Putamen (tissue), 1 donor: ENCODE measurements at regions not wholly inside any gene's neighbourhood (a gene's known extent, or its start where the extent isn't known, plus 50 kb on each side); places are given as distances from the start of the nearest gene placed in this dataset.
"Not testable (repeated sequence)": the region's sequence is repeated elsewhere in the genome, so short reads cannot be mapped to it uniquely, and the experiment has no call there.

Source experiments
- DNase-seq: peaks from one replicate; pipeline ENCODE4 v3.0.0-alpha.2; 2016; ENCODE audit warnings: low spot score

- no peak for DNase-seq
Measured at GRCh38 chr4:155032521-155033229, 175.8 kb upstream of the NPY2R start.

- DNase-seq, result no peak
Measured at GRCh38 chr4:155033604-155034003, 174.8 kb upstream of the NPY2R start.

GRCh38 chr4:155037031-155037430 is 171.4 kb upstream of the NPY2R start:
- DNase-seq, result no peak

- no peak for DNase-seq
Measured at GRCh38 chr4:155038459-155038858, 170.0 kb upstream of the NPY2R start.

- no peak for DNase-seq
Measured at GRCh38 chr4:155039162-155039561, 169.3 kb upstream of the NPY2R start.

GRCh38 chr4:155040031-155040430 is 168.4 kb upstream of the NPY2R start:
- no peak for DNase-seq

GRCh38 chr4:155042014-155042413 is 166.4 kb upstream of the NPY2R start:
- DNase-seq, result no peak

- not testable (repeated sequence) for DNase-seq
Measured at GRCh38 chr4:155044251-155044650, 164.2 kb upstream of the NPY2R start.

GRCh38 chr4:155047755-155048154 is 160.7 kb upstream of the NPY2R start:
- no peak for DNase-seq

GRCh38 chr4:155054042-155054441 is 154.4 kb upstream of the NPY2R start:
- not testable (repeated sequence) for DNase-seq

- DNase-seq, result no peak
Measured at GRCh38 chr4:155060419-155060818, 148.0 kb upstream of the NPY2R start.

GRCh38 chr4:155060873-155061272 is 147.6 kb upstream of the NPY2R start:
- DNase-seq, result no peak

- DNase-seq, result no peak
Measured at GRCh38 chr4:155062948-155063347, 145.5 kb upstream of the NPY2R start.

GRCh38 chr4:155064934-155065333 is 143.5 kb upstream of the NPY2R start:
- not testable (repeated sequence) for DNase-seq

GRCh38 chr4:155066871-155067270 is 141.6 kb upstream of the NPY2R start:
- DNase-seq, result no peak

- DNase-seq, result no peak
Measured at GRCh38 chr4:155071962-155072361, 136.5 kb upstream of the NPY2R start.

- DNase-seq, result no peak
Measured at GRCh38 chr4:155072417-155072816, 136.0 kb upstream of the NPY2R start.

- no peak for DNase-seq
Measured at GRCh38 chr4:155073852-155074251, 134.6 kb upstream of the NPY2R start.

- DNase-seq, result no peak
Measured at GRCh38 chr4:155076256-155076785, 132.1 kb upstream of the NPY2R start.

- no peak for DNase-seq
Measured at GRCh38 chr4:155077452-155078229, 130.8 kb upstream of the NPY2R start.

GRCh38 chr4:155079871-155080270 is 128.6 kb upstream of the NPY2R start:
- no peak for DNase-seq

GRCh38 chr4:155081222-155081621 is 127.2 kb upstream of the NPY2R start:
- no peak for DNase-seq

GRCh38 chr4:155085843-155086530 is 122.4 kb upstream of the NPY2R start:
- DNase-seq, result no peak
